Tibial nerve (tissue), 3 donors: ENCODE measurements at regions not wholly inside any gene's neighbourhood (a gene's known extent, or its start where the extent isn't known, plus 50 kb on each side); places are given as distances from the start of the nearest gene placed in this dataset.

ENCODE experiments used
- POLR2A ChIP-seq, 2 donors: fragments of 450-650 bp; IDR thresholded peaks; one replicate each; pipeline ENCODE4 v1.6.1; 2017; ENCODE audit warnings: antibody characterized with exemption in 2 of 2, mild to moderate bottlenecking in 2 of 2, moderate library complexity in 2 of 2
- TF ChIP-seq, protein P1 (sequence below), 5 experiments: fragments of 200-600 bp in 3 of 5; fragments of 450-650 bp in 2 of 5; sonication (generic) in 3 of 5; IDR thresholded peaks; one replicate each; pipeline ENCODE4 v1.5.1; 2016 to 2019; ENCODE audit warnings: antibody characterized with exemption in 5 of 5, mild to moderate bottlenecking in 3 of 5, moderate library complexity in 2 of 5

DNA sequence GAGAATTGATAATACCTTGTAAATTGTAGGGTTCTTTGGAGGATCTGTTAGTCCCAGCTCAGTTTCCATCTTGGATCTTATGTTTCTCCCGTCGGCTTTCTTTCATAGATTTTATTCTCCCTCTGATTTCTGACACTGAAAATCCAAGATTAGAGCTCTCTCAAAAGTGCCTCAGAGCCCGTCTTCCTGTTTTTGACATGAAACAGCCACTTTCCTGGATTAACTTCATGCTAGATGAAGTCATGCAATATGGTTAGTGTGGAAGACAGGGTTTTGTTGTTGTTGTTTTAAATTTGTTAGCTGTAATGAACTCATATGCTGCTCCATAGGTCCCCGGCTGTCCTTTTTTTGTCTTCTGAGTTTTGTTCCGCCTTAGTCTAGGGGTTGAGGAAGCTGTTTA, 51.6 kb upstream of the ZFR start:
- no peak for TF ChIP-seq POLR2A (IDR thresholded peaks at IDR 0.05)
- TF ChIP-seq, protein P1, sequence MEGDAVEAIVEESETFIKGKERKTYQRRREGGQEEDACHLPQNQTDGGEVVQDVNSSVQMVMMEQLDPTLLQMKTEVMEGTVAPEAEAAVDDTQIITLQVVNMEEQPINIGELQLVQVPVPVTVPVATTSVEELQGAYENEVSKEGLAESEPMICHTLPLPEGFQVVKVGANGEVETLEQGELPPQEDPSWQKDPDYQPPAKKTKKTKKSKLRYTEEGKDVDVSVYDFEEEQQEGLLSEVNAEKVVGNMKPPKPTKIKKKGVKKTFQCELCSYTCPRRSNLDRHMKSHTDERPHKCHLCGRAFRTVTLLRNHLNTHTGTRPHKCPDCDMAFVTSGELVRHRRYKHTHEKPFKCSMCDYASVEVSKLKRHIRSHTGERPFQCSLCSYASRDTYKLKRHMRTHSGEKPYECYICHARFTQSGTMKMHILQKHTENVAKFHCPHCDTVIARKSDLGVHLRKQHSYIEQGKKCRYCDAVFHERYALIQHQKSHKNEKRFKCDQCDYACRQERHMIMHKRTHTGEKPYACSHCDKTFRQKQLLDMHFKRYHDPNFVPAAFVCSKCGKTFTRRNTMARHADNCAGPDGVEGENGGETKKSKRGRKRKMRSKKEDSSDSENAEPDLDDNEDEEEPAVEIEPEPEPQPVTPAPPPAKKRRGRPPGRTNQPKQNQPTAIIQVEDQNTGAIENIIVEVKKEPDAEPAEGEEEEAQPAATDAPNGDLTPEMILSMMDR (IDR thresholded peaks at IDR 0.05): no peak
